MM.1S (cell line): ENCODE measurements at regions not wholly inside any gene's neighbourhood (a gene's known extent, or its start where the extent isn't known, plus 50 kb on each side); places are given as distances from the start of the nearest gene placed in this dataset.

Experiments used
- DNase-seq: peaks from one replicate; pipeline ENCODE4 v3.0.0-alpha.2; 2015
- H2AFZ ChIP-seq: fragments of 300-600 bp; sonication (generic); 2 replicates; pipeline ENCODE4 v1.6.0; 2016; ENCODE audit warnings: antibody characterized with exemption, low read length
- H3F3A ChIP-seq: fragments of 300-600 bp; sonication (generic); 2 replicates; pipeline ENCODE4 v1.6.1; 2016; ENCODE audit warnings: mild to moderate bottlenecking, antibody characterized with exemption, low read length, moderate library complexity, mixed read lengths; ENCODE audit not compliant: insufficient read depth
- H3K27ac ChIP-seq: fragments of 300-600 bp; sonication (generic); 2 replicates; pipeline ENCODE4 v1.5.1; 2016; ENCODE audit warnings: mild to moderate bottlenecking, low read length
- H3K27me3 ChIP-seq: fragments of 300-600 bp; sonication (generic); replicated peaks from 2 replicates; pipeline ENCODE4 v1.6.0; 2016; ENCODE audit warnings: low read length; ENCODE audit not compliant: insufficient read depth
- H3K36me3 ChIP-seq: fragments of 300-600 bp; sonication (generic); replicated peaks from 2 replicates; pipeline ENCODE4 v1.6.1; 2016; ENCODE audit warnings: mild to moderate bottlenecking, low read length, mixed read lengths; ENCODE audit not compliant: insufficient read depth
- H3K4me1 ChIP-seq: fragments of 300-600 bp; sonication (generic); 2 replicates; pipeline ENCODE4 v1.6.1; 2016; ENCODE audit warnings: low read length, mixed read lengths
- H3K4me2 ChIP-seq: fragments of 300-600 bp; sonication (generic); 2 replicates; pipeline ENCODE4 v1.6.0; 2016; ENCODE audit warnings: low read depth, low read length
- H3K4me3 ChIP-seq: fragments of 300-600 bp; sonication (generic); 2 replicates; pipeline ENCODE4 v1.5.1; 2016; ENCODE audit warnings: low read length, mixed read lengths
- H3K79me2 ChIP-seq: fragments of 300-600 bp; sonication (generic); 2 replicates; pipeline ENCODE4 v1.6.1; 2016; ENCODE audit warnings: mixed run types, low read length, mixed read lengths
- H3K9ac ChIP-seq: fragments of 300-600 bp; sonication (generic); 2 replicates; pipeline ENCODE4 v1.6.1; 2016; ENCODE audit warnings: low read length, mixed read lengths
- H3K9me2 ChIP-seq: fragments of 300-600 bp; sonication (generic); replicated peaks from 2 replicates; pipeline ENCODE4 v1.6.1; 2016; ENCODE audit warnings: mild to moderate bottlenecking, low read length, mixed read lengths; ENCODE audit not compliant: insufficient read depth
- H3K9me3 ChIP-seq: fragments of 300-600 bp; sonication (generic); replicated peaks from 2 replicates; pipeline ENCODE4 v1.6.1; 2016; ENCODE audit warnings: mild to moderate bottlenecking, low read length, mixed read lengths; ENCODE audit not compliant: insufficient read depth
- H4K20me1 ChIP-seq: fragments of 300-600 bp; sonication (generic); 2 replicates; pipeline ENCODE4 v1.6.1; 2016; ENCODE audit warnings: mild to moderate bottlenecking, low read length, moderate library complexity, mixed read lengths; ENCODE audit not compliant: insufficient read depth
- EZH2 ChIP-seq: fragments of 300-600 bp; sonication (generic); optimal IDR thresholded peaks from 2 replicates; pipeline ENCODE3; 2017; ENCODE audit warnings: low read depth, mild to moderate bottlenecking, antibody characterized with exemption, low read length, mixed read lengths
- EZH2phosphoT487 ChIP-seq: fragments of 300-600 bp; sonication (generic); IDR thresholded peaks from 2 replicates; pipeline ENCODE4 v1.6.1; 2018; ENCODE audit warnings: antibody characterized with exemption, low read length
- TF ChIP-seq, protein P1 (sequence below): fragments of 300-600 bp; sonication (generic); IDR thresholded peaks from 2 replicates; pipeline ENCODE4 v1.5.1; 2016; ENCODE audit warnings: antibody characterized with exemption, low read length, mixed read lengths

DNA sequence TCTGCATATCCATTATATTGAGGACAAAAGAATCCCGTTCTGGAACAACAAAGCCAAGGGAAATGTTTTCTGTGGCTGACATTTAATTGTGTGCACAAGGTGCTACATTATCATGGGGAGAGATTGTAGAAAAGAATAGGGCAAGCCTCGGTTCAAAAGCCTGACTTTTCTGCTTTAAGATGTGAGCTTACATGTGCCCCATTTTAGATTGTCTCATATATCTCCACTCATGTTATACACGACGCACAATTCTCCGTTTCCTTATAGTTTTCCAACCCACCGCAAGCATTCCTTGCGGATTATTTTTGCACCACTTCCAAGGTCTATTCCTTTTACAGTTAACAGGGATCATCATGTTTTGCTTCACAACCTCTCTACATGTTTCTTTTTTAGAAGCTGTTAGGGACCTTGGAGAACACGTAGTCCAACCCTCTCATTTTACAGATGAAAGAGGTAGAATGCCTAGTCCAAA is 99.6 kb upstream of the MAML3 start:
- Histone ChIP-seq H4K20me1 (no peaks in the 10 kb centered on the region), H3K36me3 (no peaks in the 10 kb centered on the region), H3K4me2 (peak overlapping the region; percentile 83; the same call in 1 of the 2 replicates), H2AFZ (no peak overlapping the region), H3K79me2 (no peaks in the 10 kb centered on the region), H3K27me3 (peaks cover 4% of the 10 kb centered on the region; the same call in 1 of the 2 replicates), H3K4me3 (no peak overlapping the region), H3K9me3 (no peaks in the 10 kb centered on the region), H3K4me1 (peaks cover 16% of the 10 kb centered on the region), H3K9me2 (no peaks in the 10 kb centered on the region), H3K27ac (no peak overlapping the region), H3F3A (peaks cover 4% of the 10 kb centered on the region; the same call in 1 of the 2 replicates), H3K9ac (no peak overlapping the region)
- no peak for DNase-seq
- TF ChIP-seq EZH2 (no peak), EZH2phosphoT487 (no peak)
- TF ChIP-seq, protein P1, sequence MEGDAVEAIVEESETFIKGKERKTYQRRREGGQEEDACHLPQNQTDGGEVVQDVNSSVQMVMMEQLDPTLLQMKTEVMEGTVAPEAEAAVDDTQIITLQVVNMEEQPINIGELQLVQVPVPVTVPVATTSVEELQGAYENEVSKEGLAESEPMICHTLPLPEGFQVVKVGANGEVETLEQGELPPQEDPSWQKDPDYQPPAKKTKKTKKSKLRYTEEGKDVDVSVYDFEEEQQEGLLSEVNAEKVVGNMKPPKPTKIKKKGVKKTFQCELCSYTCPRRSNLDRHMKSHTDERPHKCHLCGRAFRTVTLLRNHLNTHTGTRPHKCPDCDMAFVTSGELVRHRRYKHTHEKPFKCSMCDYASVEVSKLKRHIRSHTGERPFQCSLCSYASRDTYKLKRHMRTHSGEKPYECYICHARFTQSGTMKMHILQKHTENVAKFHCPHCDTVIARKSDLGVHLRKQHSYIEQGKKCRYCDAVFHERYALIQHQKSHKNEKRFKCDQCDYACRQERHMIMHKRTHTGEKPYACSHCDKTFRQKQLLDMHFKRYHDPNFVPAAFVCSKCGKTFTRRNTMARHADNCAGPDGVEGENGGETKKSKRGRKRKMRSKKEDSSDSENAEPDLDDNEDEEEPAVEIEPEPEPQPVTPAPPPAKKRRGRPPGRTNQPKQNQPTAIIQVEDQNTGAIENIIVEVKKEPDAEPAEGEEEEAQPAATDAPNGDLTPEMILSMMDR, result no peak

DNA sequence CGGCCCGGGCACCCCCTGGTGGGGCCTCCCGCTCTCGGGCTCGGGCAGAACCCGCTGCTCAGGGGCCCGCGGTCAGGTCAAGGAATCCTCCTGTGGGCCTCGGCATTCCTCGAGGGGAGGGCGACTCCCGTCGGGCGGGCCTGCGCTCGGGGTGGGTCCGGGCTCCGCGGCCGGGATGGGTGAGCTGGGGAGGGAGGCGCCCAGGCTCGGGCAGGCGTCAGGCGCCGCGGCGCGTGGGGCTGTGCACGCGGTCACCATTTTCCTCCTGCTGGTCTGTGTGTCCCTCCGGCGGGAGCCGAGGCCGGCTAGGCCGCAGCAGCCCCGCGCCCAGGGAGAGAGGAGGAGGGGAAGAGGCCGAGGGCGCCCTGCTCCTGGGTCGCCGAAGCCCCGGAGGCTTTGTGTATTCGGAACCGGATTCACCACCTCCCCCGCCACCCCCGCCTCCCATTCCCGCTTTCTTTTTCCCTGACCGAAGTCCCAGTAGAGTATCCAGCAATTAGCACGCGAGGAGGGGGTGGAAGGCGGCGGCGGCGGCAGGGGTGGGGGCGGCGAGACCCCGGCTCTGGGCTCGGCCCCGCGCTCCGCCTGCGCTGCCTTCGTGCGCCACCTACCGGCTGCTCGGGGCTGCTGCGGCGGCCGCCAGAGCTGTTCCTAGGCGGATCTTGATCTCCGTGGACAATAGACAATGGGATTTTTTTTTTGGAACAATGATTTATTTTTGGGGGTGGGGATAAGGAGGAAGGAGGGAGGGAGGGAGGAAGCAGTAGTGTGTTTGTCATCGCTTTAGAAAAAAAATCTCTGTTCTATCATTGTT is 99.0 kb upstream of the MAML3 start:
- peaks cover 4% of the 10 kb centered on the region; the same call in 1 of the 2 replicates for H3F3A ChIP-seq
- no peaks in the 10 kb centered on the region for H3K36me3 ChIP-seq
- peak overlapping the region; percentile 82 for H2AFZ ChIP-seq
- peak overlapping the region; percentile 62 for H3K4me3 ChIP-seq
- H3K27me3 ChIP-seq, result peaks cover 4% of the 10 kb centered on the region; the same call in 1 of the 2 replicates
- peak; percentile 26 for DNase-seq
- H3K9me2 ChIP-seq, result no peaks in the 10 kb centered on the region
- H3K9me3 ChIP-seq, result no peaks in the 10 kb centered on the region
- H3K9ac ChIP-seq, result peak overlapping the region; percentile 55
- no peak overlapping the region for H3K27ac ChIP-seq
- no peak for TF ChIP-seq EZH2
- TF ChIP-seq, protein P1, result peak; percentile 95
- H4K20me1 ChIP-seq, result no peaks in the 10 kb centered on the region
- H3K4me2 ChIP-seq, result peak overlapping the region; percentile 83
- no peaks in the 10 kb centered on the region for H3K79me2 ChIP-seq
- peaks cover 16% of the 10 kb centered on the region for H3K4me1 ChIP-seq

DNA sequence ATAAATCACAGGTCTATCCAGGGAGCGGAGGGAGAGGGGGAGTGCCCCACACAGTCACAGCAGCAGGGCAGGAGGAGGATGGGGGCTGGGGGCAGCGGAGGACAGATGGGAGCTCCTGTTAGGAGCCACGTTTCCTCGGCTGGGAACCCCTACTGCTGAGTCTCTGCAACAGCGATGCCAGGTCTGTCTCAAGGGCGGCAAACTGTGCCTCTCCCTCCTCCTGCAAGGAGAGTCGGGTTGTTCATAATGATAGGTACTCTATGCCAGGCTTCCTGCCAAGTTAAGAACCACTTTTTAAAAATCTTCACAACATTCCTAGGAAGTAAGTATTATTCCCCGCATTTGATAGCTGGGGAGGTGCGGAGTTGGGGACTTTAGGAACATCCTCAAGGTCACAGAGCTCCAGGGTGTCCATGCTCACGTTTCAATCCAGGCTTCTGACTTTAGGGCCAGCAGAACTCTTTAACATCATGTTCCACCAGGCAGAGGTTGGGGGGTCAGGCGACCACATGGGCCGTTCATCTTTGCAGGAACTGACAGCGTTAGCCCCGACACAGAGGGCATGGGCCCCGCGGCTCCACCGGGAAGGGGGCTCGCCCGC is 98.3 kb upstream of the MAML3 start:
- peak overlapping the region; percentile 62 for H3K4me3 ChIP-seq
- DNase-seq, result no peak
- peaks cover 4% of the 10 kb centered on the region; the same call in 1 of the 2 replicates for H3K27me3 ChIP-seq
- peaks cover 4% of the 10 kb centered on the region; the same call in 1 of the 2 replicates for H3F3A ChIP-seq
- peaks cover 15% of the 10 kb centered on the region for H3K4me1 ChIP-seq
- TF ChIP-seq EZH2 (no peak), EZH2phosphoT487 (no peak)
- TF ChIP-seq, protein P1, result no peak
- no peak overlapping the region; the same call in 1 of the 2 replicates for H3K9ac ChIP-seq
- peak overlapping the region; percentile 82 for H2AFZ ChIP-seq
- no peaks in the 10 kb centered on the region for H3K36me3 ChIP-seq
- H3K27ac ChIP-seq, result no peak overlapping the region
- no peaks in the 10 kb centered on the region for H3K79me2 ChIP-seq
- no peaks in the 10 kb centered on the region for H3K9me3 ChIP-seq
- no peaks in the 10 kb centered on the region for H3K9me2 ChIP-seq
- peak overlapping the region; percentile 83 for H3K4me2 ChIP-seq
- no peaks in the 10 kb centered on the region for H4K20me1 ChIP-seq
